Tibial nerve (tissue), 4 donors: ENCODE measurements at regions not wholly inside any gene's neighbourhood (a gene's known extent, or its start where the extent isn't known, plus 50 kb on each side); places are given as distances from the start of the nearest gene placed in this dataset.

Experiments used
- DNase-seq, 2 donors: peaks; one replicate each; pipeline ENCODE4 v3.0.0-alpha.2; 2019; ENCODE audit warnings: low spot score in 2 of 2
- H3K27ac ChIP-seq, 4 donors: fragments of 200-600 bp; sonication (generic) in 3 of 4; one replicate each; pipeline ENCODE4 v1.5.1; 2017 to 2019; ENCODE audit warnings: mild to moderate bottlenecking in 1 of 4
- H3K27me3 ChIP-seq, 2 donors: fragments of 200-600 bp; sonication (generic) in 1 of 2; one replicate each; pipeline versions ENCODE4 v1.5.1 to v1.6.0; 2017 to 2019
- H3K36me3 ChIP-seq, 3 donors: fragments of 200-600 bp; sonication (generic); one replicate each; pipeline ENCODE4 v1.5.1; 2018 to 2019
- H3K4me1 ChIP-seq, 4 donors: fragments of 200-600 bp; sonication (generic) in 3 of 4; one replicate each; pipeline ENCODE4 v1.5.1; 2017 to 2019
- H3K4me3 ChIP-seq, 4 donors: fragments of 200-600 bp; sonication (generic) in 3 of 4; one replicate each; pipeline ENCODE4 v1.5.1; 2017 to 2019; ENCODE audit warnings: mild to moderate bottlenecking in 1 of 4, moderate library complexity in 1 of 4
- H3K9me3 ChIP-seq, 4 donors: fragments of 200-600 bp; sonication (generic) in 3 of 4; one replicate each; pipeline ENCODE4 v1.5.1; 2017 to 2019
- CTCF ChIP-seq, 5 experiments: fragments of 200-600 bp in 3 of 5; fragments of 450-650 bp in 2 of 5; sonication (generic) in 3 of 5; IDR thresholded peaks; one replicate each; pipeline ENCODE4 v1.5.1; 2016 to 2019; ENCODE audit warnings: antibody characterized with exemption in 5 of 5, mild to moderate bottlenecking in 3 of 5, moderate library complexity in 2 of 5
- EP300 ChIP-seq, 2 donors: sonication (generic); formaldehyde crosslinking; IDR thresholded peaks; one replicate each; pipeline ENCODE4 v1.6.1; 2017; ENCODE audit warnings: antibody characterized with exemption in 2 of 2, mild to moderate bottlenecking in 1 of 2
- POLR2A ChIP-seq, 2 donors: fragments of 450-650 bp; IDR thresholded peaks; one replicate each; pipeline ENCODE4 v1.6.1; 2017; ENCODE audit warnings: antibody characterized with exemption in 2 of 2, mild to moderate bottlenecking in 2 of 2, moderate library complexity in 2 of 2
- WGBS, 2 donors: methylation state at CpG; one replicate each; pipeline ENCODE4 v1.1.5; 2018; 5-methylcytosine and 5-hydroxymethylcytosine counted together

GRCh38 chr22:27296091-27296675 lies 505.4 kb downstream of the MN1 start:
- H3K36me3 ChIP-seq = no peaks in the 10 kb centered on the region
- 58 to 59% methylated on average over 24 of the region's 24 CpGs for WGBS, 2 donors
- peaks cover 0 to 29% of the 10 kb centered on the region in 2 donors for H3K27me3 ChIP-seq
- peaks cover 0 to 15% (median 0%) of the 10 kb centered on the region in 4 donors for H3K4me1 ChIP-seq
- H3K4me3 ChIP-seq = no peak overlapping the region
- no peak overlapping the region for H3K27ac ChIP-seq
- TF ChIP-seq EP300 (IDR thresholded peaks at IDR 0.05) = no peak
- no peak for DNase-seq
- no peaks in the 10 kb centered on the region for H3K9me3 ChIP-seq

GRCh38 chr22:27297125-27297524 lies 504.4 kb downstream of the MN1 start:
- Histone ChIP-seq H3K4me3 (no peak overlapping the region), H3K9me3 (no peaks in the 10 kb centered on the region), H3K4me1 (peaks cover 0 to 15% (median 0%) of the 10 kb centered on the region in 4 donors), H3K27me3 (peaks cover 0 to 29% of the 10 kb centered on the region in 2 donors), H3K36me3 (no peaks in the 10 kb centered on the region), H3K27ac (no peak overlapping the region)
- 74 to 77% methylated on average over 7 of the region's 7 CpGs for WGBS, 2 donors
- no peak for TF ChIP-seq EP300 (IDR thresholded peaks at IDR 0.05)
- no peak for TF ChIP-seq CTCF (IDR thresholded peaks at IDR 0.05)
- no peak for TF ChIP-seq POLR2A (IDR thresholded peaks at IDR 0.05)
- DNase-seq = no peak

GRCh38 chr22:27298332-27298731 lies 503.2 kb downstream of the MN1 start:
- no peak overlapping the region for H3K4me3 ChIP-seq
- WGBS, 2 donors = 40 to 43% methylated on average over 7 of the region's 7 CpGs
- H3K36me3 ChIP-seq = no peaks in the 10 kb centered on the region
- H3K27ac ChIP-seq = no peak overlapping the region
- peaks cover 0 to 15% (median 0%) of the 10 kb centered on the region in 4 donors for H3K4me1 ChIP-seq
- H3K9me3 ChIP-seq = no peaks in the 10 kb centered on the region
- DNase-seq = no peak
- H3K27me3 ChIP-seq = peaks cover 0 to 29% of the 10 kb centered on the region in 2 donors
- no peak for TF ChIP-seq EP300 (IDR thresholded peaks at IDR 0.05)
- TF ChIP-seq CTCF (IDR thresholded peaks at IDR 0.05) = no peak
- no peak for TF ChIP-seq POLR2A (IDR thresholded peaks at IDR 0.05)

- Histone ChIP-seq H3K36me3 (no peaks in the 10 kb centered on the region), H3K4me3 (peak overlapping the region in 1 of 4 donors; percentile 27), H3K9me3 (no peaks in the 10 kb centered on the region), H3K4me1 (peaks cover 0 to 15% (median 0%) of the 10 kb centered on the region in 4 donors), H3K27me3 (peaks cover 0 to 29% of the 10 kb centered on the region in 2 donors), H3K27ac (no peak overlapping the region)
- no peak for DNase-seq
- 38 to 43% methylated on average over 4 of the region's 4 CpGs for WGBS, 2 donors
- TF ChIP-seq POLR2A (IDR thresholded peaks at IDR 0.05) = no peak
- no peak for TF ChIP-seq EP300 (IDR thresholded peaks at IDR 0.05)
- no peak for TF ChIP-seq CTCF (IDR thresholded peaks at IDR 0.05)
These were observed 502.8 kb downstream of the MN1 start for GRCh38 chr22:27298742-27299141.

GRCh38 chr22:27299181-27300085 lies 502.1 kb downstream of the MN1 start:
- peak overlapping the region in 1 of 4 donors; percentile 27 for H3K4me3 ChIP-seq
- H3K27me3 ChIP-seq = peaks cover 0 to 29% of the 10 kb centered on the region in 2 donors
- DNase-seq = no peak
- no peaks in the 10 kb centered on the region for H3K9me3 ChIP-seq
- H3K4me1 ChIP-seq = peaks cover 0 to 15% (median 0%) of the 10 kb centered on the region in 4 donors
- 34 to 36% methylated on average over 31 to 33 of the region's 33 CpGs for WGBS, 2 donors
- no peaks in the 10 kb centered on the region for H3K36me3 ChIP-seq
- no peak overlapping the region for H3K27ac ChIP-seq
- TF ChIP-seq POLR2A (IDR thresholded peaks at IDR 0.05) (no peak), CTCF (IDR thresholded peaks at IDR 0.05) (no peak), EP300 (IDR thresholded peaks at IDR 0.05) (no peak)
